ENCODE measurements at regions not wholly inside any gene's neighbourhood (a gene's known extent, or its start where the extent isn't known, plus 50 kb on each side); places are given as distances from the start of the nearest gene placed in this dataset.
"Not testable (repeated sequence)": the region's sequence is repeated elsewhere in the genome, so short reads cannot be mapped to it uniquely, and the experiment has no call there.

DNA sequence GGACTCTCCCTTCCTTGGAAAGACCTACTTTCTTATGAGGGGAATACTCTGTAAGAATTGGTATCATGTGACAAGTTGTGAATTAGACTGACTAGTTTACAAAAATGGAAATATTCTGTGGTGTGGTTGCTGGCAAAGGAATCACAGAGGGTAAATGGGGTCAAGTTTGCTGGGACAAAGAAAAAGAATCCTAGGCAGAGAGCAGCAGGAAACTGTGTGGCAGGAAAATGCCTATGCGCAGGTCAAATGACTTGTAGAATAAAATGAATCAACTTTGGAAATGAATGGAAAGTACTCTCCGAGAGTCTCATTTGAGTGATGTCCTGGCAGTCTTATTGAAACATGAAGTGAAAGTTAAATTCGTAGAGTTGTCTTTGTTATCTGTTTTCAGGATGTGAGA lies 1250.7 kb downstream of the UQCRFS1 start:
- no peaks in the 10 kb centered on the region for H3K36me3 Mint-ChIP-seq (ENCODE audit: low read depth)
- intact Hi-C loops (cut with DNase I, micrococcal nuclease) = no loop called here
- DNase-seq (no peak), ATAC-seq (no peak)
- H3K9me3 Mint-ChIP-seq (ENCODE audit: low read depth) = no peaks in the 10 kb centered on the region
- no peak overlapping the region for H3K4me3 Mint-ChIP-seq
- ChIA-PET POLR2A (no interaction called here), CTCF (interaction anchor here (0.6 kb wide), 1 partner anchor 1527 kb away, joined by 4 read pairs; no protein-coding TSS in a partner anchor)
- H3K27ac Mint-ChIP-seq = no peak overlapping the region
- H3K27me3 Mint-ChIP-seq = no peaks in the 10 kb centered on the region
- H3K4me1 Mint-ChIP-seq = no peaks in the 10 kb centered on the region

DNA sequence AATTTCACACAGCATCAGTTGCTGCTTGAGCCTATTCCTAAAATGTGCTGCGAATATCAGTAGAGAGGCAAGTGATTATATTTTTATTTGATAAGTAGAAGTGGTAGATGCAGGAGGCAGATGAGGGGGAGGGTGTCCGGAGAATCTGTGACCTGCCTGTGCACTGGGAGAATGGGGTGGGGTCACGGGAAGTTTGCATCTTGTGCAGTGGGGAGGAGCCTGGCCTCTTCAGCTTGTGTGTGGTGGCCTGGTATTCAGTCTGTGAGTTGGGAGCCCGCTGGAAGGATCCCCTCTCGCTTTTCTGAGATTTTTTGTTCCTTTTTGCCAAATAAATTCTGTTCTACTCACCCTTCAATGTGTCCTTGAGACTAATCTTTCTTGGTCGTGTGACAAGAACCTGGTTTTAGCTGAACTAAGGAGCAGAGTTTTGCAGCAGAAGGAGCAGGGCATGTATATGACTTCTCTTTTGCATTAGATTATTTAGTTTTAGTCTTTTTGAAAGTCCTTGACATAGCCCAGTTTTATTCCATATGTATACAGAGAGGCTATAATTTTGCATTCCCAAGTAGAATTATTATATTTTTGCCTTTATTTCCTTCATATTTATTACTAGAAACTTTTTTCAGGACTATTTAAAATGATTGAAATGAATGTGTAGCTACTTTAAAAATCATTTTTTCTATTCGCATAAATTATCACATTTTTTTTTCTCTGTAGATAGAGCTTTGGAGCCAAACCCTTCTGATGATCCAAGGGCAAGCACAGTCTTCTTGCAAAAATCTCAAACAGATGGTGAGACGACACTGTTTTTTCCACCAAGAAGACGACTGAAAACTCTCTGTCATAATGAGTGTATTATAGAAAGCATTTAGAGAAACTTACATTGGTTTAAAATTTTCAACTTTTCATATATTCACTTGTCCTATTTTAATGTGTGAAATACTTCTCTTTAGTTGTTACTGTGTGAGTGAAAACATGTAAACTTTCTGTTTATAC lies 1257.2 kb downstream of the UQCRFS1 start:
- Mint-ChIP-seq H3K9me3 (ENCODE audit: low read depth) (no peaks in the 10 kb centered on the region), H3K27ac (no peak overlapping the region), H3K4me1 (no peaks in the 10 kb centered on the region), H3K36me3 (ENCODE audit: low read depth) (no peaks in the 10 kb centered on the region), H3K27me3 (no peaks in the 10 kb centered on the region), H3K4me3 (no peak overlapping the region)
- ATAC-seq = no peak
- DNase-seq = no peak
- ChIA-PET POLR2A (no interaction called here), CTCF (no interaction called here)
- intact Hi-C loops (cut with DNase I, micrococcal nuclease) = no loop called here

DNA sequence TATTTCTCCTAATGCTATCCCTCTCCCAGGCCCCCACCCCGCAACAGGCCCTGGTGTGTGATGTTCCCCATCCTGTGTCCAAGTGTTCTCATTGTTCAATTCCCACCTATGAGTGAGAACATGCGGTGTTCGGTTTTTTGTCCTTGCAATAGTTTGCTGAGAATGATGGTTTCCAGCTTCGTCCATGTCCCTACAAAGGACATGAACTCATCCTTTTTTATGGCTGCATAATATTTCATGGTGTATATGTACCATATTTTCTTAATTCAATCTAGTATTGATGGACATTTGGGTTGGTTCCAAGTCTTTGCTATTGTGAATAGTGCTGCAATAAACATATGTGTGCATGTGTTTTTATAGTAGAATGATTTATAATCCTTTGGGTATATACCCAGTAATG lies 1270.3 kb downstream of the UQCRFS1 start:
- H3K27ac Mint-ChIP-seq; CTCF ChIA-PET; H3K27me3 Mint-ChIP-seq; ATAC-seq; H3K4me3 Mint-ChIP-seq; H3K36me3 Mint-ChIP-seq (ENCODE audit: low read depth); DNase-seq; POLR2A ChIA-PET; H3K4me1 Mint-ChIP-seq; intact Hi-C loops (cut with DNase I, micrococcal nuclease): not testable (repeated sequence)
- peaks cover 23% of the 10 kb centered on the region for H3K9me3 Mint-ChIP-seq (ENCODE audit: low read depth)

DNA sequence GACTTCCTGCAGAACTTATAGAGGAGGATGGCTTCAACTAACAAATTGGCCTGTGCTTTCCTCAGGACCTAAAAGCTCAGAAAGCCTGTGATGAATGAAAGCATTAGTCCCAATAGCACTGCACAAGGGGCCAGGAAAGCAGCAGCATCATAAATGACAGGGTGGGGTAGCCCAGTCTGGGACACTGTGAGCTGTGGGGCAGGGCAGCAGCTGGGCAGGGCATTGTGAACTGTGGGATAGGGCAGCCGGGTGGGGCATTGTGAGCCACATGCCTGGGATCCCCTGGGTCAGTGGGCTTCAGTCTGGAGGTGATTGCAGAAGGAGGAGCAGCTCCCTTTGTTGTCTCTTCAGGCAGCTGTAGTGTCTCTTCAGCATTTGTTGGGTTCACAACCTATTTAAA lies 1276.8 kb downstream of the UQCRFS1 start:
- intact Hi-C loops (cut with DNase I, micrococcal nuclease) = no loop called here
- POLR2A ChIA-PET = no interaction called here

GRCh38 chr19:27935669-27936068 lies 1277.3 kb downstream of the UQCRFS1 start:
- H3K36me3 Mint-ChIP-seq (ENCODE audit: low read depth) = no peaks in the 10 kb centered on the region
- no peak overlapping the region for H3K27ac Mint-ChIP-seq
- ChIA-PET CTCF (no interaction called here), POLR2A (no interaction called here)
- H3K9me3 Mint-ChIP-seq (ENCODE audit: low read depth) = no peaks in the 10 kb centered on the region
- intact Hi-C loops (cut with DNase I, micrococcal nuclease) = no loop called here
- no peak overlapping the region for H3K4me3 Mint-ChIP-seq
- no peaks in the 10 kb centered on the region for H3K4me1 Mint-ChIP-seq
- ATAC-seq = no peak
- no peak for DNase-seq
- peaks cover 6% of the 10 kb centered on the region for H3K27me3 Mint-ChIP-seq

More for the DNA sequence above, 1276.8 kb downstream of the UQCRFS1 start:
- CTCF ChIA-PET = no interaction called here
- no peak for ATAC-seq
- no peak for DNase-seq
- H3K9me3 Mint-ChIP-seq (ENCODE audit: low read depth) = no peaks in the 10 kb centered on the region
- H3K4me1 Mint-ChIP-seq = no peaks in the 10 kb centered on the region
- peaks cover 6% of the 10 kb centered on the region for H3K27me3 Mint-ChIP-seq
- no peak overlapping the region for H3K27ac Mint-ChIP-seq
- no peak overlapping the region for H3K4me3 Mint-ChIP-seq
- no peaks in the 10 kb centered on the region for H3K36me3 Mint-ChIP-seq (ENCODE audit: low read depth)

DNA sequence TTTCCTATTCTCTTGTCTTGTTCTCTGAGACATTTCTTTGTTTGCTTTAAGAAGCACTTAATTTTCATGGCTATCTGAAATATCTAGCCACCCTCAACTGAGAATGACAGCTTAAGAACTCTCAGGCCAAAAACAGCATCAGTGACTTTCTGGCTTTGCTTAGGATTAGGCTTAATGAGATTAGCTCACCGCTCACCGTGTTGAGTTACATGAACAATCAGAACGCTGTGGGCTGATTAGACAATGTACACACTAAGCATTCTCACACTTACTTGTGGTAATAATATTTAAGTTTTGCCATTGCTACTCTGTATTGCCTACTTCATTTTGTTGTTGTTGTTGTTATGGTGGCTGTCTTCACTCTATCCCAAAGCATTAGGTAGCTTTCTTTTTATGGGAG lies 1283.6 kb downstream of the UQCRFS1 start:
- CTCF ChIA-PET = no interaction called here

GRCh38 chr19:27925202-27925601 lies 1287.7 kb downstream of the UQCRFS1 start:
- no peaks in the 10 kb centered on the region for H3K9me3 Mint-ChIP-seq (ENCODE audit: low read depth)

More for the DNA sequence above, 1283.6 kb downstream of the UQCRFS1 start:
- no peak for DNase-seq
- Mint-ChIP-seq H3K27ac (no peak overlapping the region), H3K4me1 (no peaks in the 10 kb centered on the region), H3K4me3 (no peak overlapping the region), H3K36me3 (ENCODE audit: low read depth) (no peaks in the 10 kb centered on the region), H3K27me3 (no peaks in the 10 kb centered on the region), H3K9me3 (ENCODE audit: low read depth) (no peaks in the 10 kb centered on the region)
- no peak for ATAC-seq
- intact Hi-C loops (cut with DNase I, micrococcal nuclease) = no loop called here
- POLR2A ChIA-PET = no interaction called here

DNA sequence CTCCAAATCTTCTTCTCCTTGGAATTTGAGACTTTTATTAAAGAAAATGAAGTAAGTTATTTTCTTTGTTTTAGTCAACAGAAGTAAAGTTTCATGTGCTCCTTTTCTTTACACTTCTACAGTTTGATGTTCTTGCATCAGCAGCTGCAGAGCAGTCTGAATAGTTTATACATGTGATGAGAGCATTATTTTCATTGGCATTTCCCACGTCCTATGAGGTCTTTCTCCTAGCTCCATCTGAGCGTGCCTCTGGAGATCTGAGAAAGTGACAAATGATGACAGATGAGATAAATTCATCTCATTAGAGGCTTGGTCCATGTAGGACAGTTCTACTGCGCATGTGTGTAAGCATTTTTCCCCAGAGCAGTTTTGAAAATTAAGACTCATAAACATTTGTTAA lies 1290.0 kb downstream of the UQCRFS1 start:
- intact Hi-C loops (cut with DNase I, micrococcal nuclease) = no loop called here
- H3K9me3 Mint-ChIP-seq (ENCODE audit: low read depth) = no peaks in the 10 kb centered on the region
- H3K4me3 Mint-ChIP-seq = no peak overlapping the region
- ATAC-seq (no peak), DNase-seq (no peak)
- no peaks in the 10 kb centered on the region for H3K27me3 Mint-ChIP-seq
- no peak overlapping the region for H3K27ac Mint-ChIP-seq
- H3K4me1 Mint-ChIP-seq = no peaks in the 10 kb centered on the region
- no peaks in the 10 kb centered on the region for H3K36me3 Mint-ChIP-seq (ENCODE audit: low read depth)
- POLR2A ChIA-PET = no interaction called here
- CTCF ChIA-PET = no interaction called here

More at GRCh38 chr19:27925202-27925601, 1287.7 kb downstream of the UQCRFS1 start:
- H3K27me3 Mint-ChIP-seq = no peaks in the 10 kb centered on the region
- no peaks in the 10 kb centered on the region for H3K4me1 Mint-ChIP-seq
- ChIA-PET POLR2A (no interaction called here), CTCF (interaction anchor here (0.5 kb wide), 1 partner anchor 314 kb away, joined by 3 read pairs; no protein-coding TSS in a partner anchor)
- intact Hi-C loops (cut with DNase I, micrococcal nuclease) = no loop called here
- H3K4me3 Mint-ChIP-seq = no peak overlapping the region
- H3K27ac Mint-ChIP-seq = no peak overlapping the region
- DNase-seq (no peak), ATAC-seq (no peak)
- H3K36me3 Mint-ChIP-seq (ENCODE audit: low read depth) = no peaks in the 10 kb centered on the region

DNA sequence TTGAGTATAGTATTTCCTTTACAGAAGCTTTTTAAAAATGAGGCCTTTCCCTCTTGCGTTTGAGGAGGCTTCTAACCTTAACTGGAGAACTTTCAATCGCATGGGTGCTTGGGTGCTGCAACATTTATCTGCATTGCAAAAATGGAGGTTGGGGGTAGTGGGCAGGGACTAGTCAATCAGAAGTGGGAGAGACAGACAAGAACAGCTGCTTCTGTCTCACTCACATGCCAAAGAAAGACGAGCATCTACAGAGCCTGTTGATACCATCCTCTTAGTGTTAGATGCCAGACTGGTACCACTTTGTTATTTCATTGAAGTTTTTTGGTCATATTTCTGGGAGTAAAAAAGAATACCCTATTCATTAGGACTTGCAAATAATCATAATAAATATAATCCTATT lies 1292.2 kb downstream of the UQCRFS1 start:
- intact Hi-C loops (cut with DNase I, micrococcal nuclease) = no loop called here
- ChIA-PET CTCF (no interaction called here), POLR2A (no interaction called here)
- no peak for ATAC-seq
- no peaks in the 10 kb centered on the region for H3K27me3 Mint-ChIP-seq
- H3K4me3 Mint-ChIP-seq = no peak overlapping the region
- H3K9me3 Mint-ChIP-seq (ENCODE audit: low read depth) = no peaks in the 10 kb centered on the region
- no peak for DNase-seq
- H3K36me3 Mint-ChIP-seq (ENCODE audit: low read depth) = no peaks in the 10 kb centered on the region
- no peaks in the 10 kb centered on the region for H3K4me1 Mint-ChIP-seq
- H3K27ac Mint-ChIP-seq = no peak overlapping the region

DNA sequence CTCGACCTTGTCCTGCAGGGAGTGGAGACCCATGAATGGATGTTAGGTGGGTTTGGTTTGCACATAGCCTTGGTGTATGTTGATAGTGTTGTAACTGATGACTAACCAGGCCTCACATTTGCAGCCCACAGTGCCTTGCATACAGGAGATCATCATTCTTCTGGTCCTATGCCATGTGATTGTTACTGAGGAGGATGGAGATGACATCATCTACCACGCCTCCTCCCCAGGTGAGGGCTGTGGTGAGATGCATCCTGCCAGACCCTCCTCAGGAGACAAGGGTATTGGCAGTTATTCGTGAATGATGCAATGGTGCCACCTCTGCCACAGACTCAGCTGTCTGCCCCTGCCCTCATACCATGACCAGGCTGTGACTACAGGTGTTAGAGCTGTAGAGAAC lies 1294.1 kb downstream of the UQCRFS1 start:
- DNase-seq (no peak), ATAC-seq (no peak)
- Mint-ChIP-seq H3K27me3 (no peaks in the 10 kb centered on the region), H3K4me1 (no peaks in the 10 kb centered on the region), H3K9me3 (ENCODE audit: low read depth) (no peaks in the 10 kb centered on the region), H3K36me3 (ENCODE audit: low read depth) (no peaks in the 10 kb centered on the region), H3K4me3 (no peak overlapping the region), H3K27ac (no peak overlapping the region)
- intact Hi-C loops (cut with DNase I, micrococcal nuclease) = no loop called here
- CTCF ChIA-PET = interaction anchor here (0.6 kb wide), 1 partner anchor 403 kb away, joined by 3 read pairs; no protein-coding TSS in a partner anchor
- POLR2A ChIA-PET = no interaction called here

- Mint-ChIP-seq H3K36me3 (ENCODE audit: low read depth) (no peaks in the 10 kb centered on the region), H3K4me1 (no peaks in the 10 kb centered on the region), H3K27ac (no peak overlapping the region), H3K27me3 (no peaks in the 10 kb centered on the region), H3K4me3 (no peak overlapping the region), H3K9me3 (ENCODE audit: low read depth) (peaks cover 2% of the 10 kb centered on the region)
- ATAC-seq = no peak
- no peak for DNase-seq
- ChIA-PET CTCF (no interaction called here), POLR2A (no interaction called here)
- intact Hi-C loops (cut with DNase I, micrococcal nuclease) = no loop called here
Observed at GRCh38 chr19:27911122-27911898, 1301.6 kb downstream of the UQCRFS1 start.

DNA sequence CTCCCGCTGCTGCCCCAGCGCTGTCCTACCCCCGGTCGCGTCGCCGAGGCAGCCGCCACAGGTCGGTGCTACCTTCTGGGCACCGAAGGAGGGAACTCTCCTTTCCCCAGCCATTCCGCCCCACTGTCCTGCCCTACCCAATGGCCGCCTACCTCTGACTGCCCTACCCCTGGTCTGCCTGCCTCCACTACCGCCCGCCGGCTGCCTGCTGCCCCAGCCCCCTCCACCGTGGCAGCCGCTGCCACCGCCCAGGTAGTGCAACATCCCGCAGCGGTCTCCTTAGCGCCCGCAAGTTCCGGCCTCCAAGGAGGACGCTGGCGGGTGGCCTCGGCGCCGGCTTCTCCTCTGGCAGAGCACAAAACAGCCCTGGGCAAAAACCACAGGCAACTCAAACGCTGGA lies 1303.1 kb downstream of the UQCRFS1 start:
- POLR2A ChIA-PET = no interaction called here
- H3K9me3 Mint-ChIP-seq (ENCODE audit: low read depth) = peaks cover 2% of the 10 kb centered on the region
- no peak overlapping the region for H3K4me3 Mint-ChIP-seq
- no peak overlapping the region for H3K27ac Mint-ChIP-seq
- intact Hi-C loops (cut with DNase I, micrococcal nuclease) = no loop called here
- DNase-seq = no peak
- no peaks in the 10 kb centered on the region for H3K36me3 Mint-ChIP-seq (ENCODE audit: low read depth)
- no peaks in the 10 kb centered on the region for H3K4me1 Mint-ChIP-seq
- H3K27me3 Mint-ChIP-seq = no peaks in the 10 kb centered on the region
- CTCF ChIA-PET = no interaction called here
- ATAC-seq = no peak
